PC-3 (cell line): ENCODE measurements at regions not wholly inside any gene's neighbourhood (a gene's known extent, or its start where the extent isn't known, plus 50 kb on each side); places are given as distances from the start of the nearest gene placed in this dataset.

Experiments
- CTCF ChIP-seq: fragments of 300-600 bp; sonication (generic); conservative IDR thresholded peaks from 2 replicates; pipeline ENCODE4 v1.5.1; 2017; ENCODE audit warnings: antibody characterized with exemption, low read depth, mild to moderate bottlenecking, low read length
- EZH2 ChIP-seq: fragments of 300-600 bp; sonication (generic); IDR thresholded peaks from one replicate; pipeline ENCODE4 v1.6.1; 2017; ENCODE audit warnings: antibody characterized with exemption, mild to moderate bottlenecking, low read length; ENCODE audit not compliant: unreplicated experiment
- EZH2phosphoT487 ChIP-seq: fragments of 300-600 bp; sonication (generic); IDR thresholded peaks from 2 replicates; pipeline ENCODE4 v1.6.1; 2018; ENCODE audit warnings: mild to moderate bottlenecking, antibody characterized with exemption, low read length, borderline replicate concordance

GRCh38 chr7:106597014-106597413 lies 63.9 kb downstream of the CCDC71L start:
- no peak for TF ChIP-seq CTCF
- no peak for TF ChIP-seq EZH2
- no peak for TF ChIP-seq EZH2phosphoT487
